ENCODE measurements at regions not wholly inside any gene's neighbourhood (a gene's known extent, or its start where the extent isn't known, plus 50 kb on each side); places are given as distances from the start of the nearest gene placed in this dataset.
"Not testable (repeated sequence)": the region's sequence is repeated elsewhere in the genome, so short reads cannot be mapped to it uniquely, and the experiment has no call there.

DNA sequence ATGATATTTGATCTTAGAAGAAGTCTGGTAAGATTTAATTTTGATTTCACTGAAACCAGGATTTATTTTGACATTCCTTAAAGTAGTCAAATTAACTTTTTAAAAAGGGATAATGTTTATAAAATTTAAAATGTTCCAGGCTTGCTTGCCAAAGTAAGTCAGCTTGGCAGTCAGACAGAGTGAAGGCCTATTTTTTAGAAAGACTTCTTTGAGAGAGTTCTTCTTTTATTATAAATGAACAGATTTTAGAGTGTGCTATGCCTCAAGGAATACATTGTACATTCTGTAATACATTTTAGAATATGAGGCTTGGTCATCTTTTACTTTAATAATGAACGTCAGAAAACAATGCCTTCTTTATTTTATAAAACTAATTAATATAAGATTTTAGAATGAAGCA lies 138.7 kb downstream of the DISP1 start:
- no peak for DNase-seq

GRCh38 chr1:222955964-222956363 lies 141.1 kb downstream of the DISP1 start:
- DNase-seq: no peak

DNA sequence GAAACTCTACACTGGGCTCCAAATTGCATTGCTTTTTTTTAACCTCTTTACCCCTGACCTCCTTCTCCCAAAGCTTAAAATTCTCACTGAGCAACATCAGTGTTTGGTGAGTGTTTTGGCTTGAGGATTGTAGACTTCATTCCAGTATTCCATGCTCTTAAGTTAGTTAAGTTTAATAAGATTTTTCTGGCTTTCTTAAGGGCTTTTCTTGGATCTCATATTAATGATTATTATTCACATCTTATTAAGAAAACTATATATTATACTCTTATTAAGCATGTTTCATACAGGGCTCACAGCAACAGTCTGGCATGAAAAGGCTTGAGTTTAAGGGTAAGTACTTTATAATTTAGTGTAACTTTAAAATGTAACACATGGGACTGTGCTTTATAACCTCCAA lies 141.8 kb downstream of the DISP1 start:
- no peak for DNase-seq

GRCh38 chr1:222967466-222968240 lies 152.8 kb downstream of the DISP1 start:
- DNase-seq: no peak

GRCh38 chr1:222970040-222970439 lies 155.2 kb downstream of the DISP1 start:
- no peak for DNase-seq

DNA sequence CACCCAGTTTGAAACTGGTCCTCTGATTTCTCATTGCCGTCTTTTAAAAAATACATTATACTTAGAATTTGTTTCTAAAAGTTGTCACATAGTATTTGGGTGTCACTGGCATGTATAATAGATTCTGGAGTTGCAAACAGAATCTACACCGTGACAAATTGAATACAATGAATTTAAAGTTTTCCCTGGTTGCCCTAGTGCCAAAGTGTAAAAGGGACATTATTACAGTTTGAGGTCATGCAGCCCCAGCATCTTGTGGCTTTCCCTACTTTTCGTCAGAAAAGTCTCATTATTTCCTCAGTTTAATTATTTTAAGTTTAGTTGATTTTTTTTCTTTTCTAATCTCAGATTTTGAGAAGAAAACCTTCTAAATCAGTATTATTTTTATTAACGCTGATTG lies 155.9 kb downstream of the DISP1 start:
- no peak for DNase-seq

DNA sequence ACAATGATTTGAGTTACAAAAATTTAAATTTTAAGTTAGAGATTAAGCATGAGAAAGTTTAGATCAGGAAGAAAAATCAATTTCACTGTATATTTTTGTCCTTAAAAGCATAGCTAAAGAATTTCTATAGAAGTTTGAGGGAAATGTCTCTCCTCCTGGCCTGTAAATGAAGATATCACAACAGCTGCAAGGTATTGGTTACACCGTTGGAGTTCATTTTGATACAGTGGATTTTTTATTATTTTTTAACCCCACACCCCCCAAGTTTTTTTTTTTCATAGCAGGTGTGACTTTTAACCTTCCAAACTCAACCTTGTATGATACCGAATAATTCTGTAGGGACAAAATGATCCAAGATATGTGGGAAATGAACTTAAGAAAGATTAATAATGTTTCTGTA lies 156.3 kb downstream of the DISP1 start:
- DNase-seq: no peak

DNA sequence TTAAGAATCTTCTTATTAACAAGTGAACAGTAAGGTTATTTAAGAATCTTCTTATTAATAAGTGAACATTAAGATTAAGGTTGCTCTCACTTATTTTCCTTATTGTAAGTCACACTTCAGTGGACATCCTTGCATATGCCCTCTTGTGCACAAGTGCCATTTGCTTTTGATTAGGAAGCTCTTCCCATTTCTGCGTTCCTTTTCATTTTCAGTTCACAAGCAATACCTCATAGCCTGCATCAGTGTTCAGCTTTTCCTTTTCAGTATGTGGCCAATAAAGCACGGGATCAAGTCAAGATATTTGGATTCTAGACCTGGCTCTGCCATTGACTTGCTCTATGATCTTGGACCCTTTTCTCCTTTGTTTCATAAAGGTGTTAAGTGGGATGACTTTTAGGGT lies 158.7 kb downstream of the DISP1 start:
- no peak for DNase-seq

DNA sequence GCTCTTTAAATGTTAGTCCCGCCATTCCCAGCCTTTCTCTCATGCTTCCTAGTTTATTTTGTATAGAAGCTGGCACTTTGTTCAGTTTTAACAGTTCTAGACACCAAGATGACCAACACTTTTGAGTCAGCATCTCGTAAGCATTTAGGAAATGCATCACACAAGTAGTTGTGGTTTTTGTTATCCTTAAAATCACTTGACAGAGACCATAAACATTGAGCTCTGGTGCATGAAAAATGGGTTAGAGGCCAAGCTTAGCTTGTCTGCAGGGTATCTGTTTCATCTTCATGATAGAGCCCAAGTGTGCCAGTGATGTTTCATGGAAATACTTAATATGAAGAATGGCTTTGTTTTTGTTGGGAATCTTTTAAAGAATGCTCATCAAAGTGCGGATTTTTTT lies 159.7 kb downstream of the DISP1 start:
- DNase-seq: peak; percentile 67

DNA sequence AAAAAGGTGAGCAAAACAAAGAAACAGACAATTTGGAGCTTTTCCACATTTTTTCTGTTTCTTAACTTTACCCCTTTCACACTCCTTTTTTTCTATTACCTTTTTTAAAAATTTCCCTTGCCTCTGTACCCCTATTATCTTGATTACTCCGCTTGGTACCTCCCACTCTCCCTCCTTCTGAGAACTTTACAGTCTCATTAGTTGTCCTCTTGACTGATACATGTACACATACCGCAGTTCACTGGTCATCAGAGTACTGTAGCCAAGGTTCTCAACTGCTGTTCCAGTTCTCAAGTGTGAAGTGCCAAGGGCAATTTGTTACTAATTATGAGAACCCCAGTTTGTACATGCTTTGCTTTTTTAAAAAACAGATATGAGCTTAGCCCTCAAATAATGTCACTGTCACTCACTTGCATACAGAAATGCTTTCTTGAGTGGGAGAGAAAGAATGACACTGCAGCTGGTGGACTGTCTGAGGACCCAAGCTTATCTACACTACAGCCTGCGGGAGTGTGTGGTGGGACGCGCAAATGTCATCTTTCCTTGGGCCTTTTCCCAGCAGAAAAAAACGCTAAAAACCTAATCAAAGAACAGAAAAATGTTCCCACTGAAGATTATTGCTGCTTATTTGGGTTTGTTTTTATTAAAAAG lies 160.8 kb downstream of the DISP1 start:
- DNase-seq: peak; percentile 38

DNA sequence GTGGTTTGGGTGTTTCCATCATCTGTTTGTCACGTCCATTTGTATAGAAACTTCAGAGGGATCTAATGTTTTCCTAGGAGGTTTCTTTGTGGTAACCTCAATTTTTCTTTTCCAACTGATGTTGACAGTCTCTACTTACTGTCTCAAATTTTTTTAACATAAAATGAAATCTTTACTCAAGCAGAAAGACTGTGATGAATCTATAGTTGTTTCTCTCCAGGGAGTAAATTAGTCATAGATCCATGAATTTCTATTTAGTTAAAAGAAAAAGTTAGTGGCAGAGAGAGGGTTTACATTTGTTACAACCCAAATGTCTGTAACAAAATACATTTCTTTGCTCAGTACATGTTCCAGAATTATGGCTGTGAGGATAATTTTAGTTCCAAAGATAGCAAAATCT lies 161.6 kb downstream of the DISP1 start:
- no peak for DNase-seq

DNA sequence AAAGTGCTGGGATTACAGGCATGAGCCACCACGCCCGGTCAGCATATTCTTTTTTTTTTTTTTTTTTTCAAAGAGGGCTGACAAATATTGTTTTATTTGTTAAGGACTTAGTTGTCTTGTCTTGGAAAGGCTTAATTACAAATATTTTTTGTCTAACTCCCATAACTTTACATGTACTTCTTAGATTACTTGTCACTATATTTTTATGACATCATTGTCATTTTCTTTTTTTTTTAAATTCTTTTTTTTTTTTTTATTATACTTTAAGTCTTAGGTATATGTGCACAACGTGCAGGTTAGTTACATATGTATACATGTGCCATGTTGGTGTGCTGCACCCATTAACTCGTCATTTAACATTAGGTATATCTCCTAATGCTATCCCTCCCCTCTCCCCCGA lies 162.5 kb downstream of the DISP1 start:
- not testable (repeated sequence) for DNase-seq

GRCh38 chr1:222979561-222979960 lies 163.5 kb downstream of the TLR5 start:
- DNase-seq: no peak

DNA sequence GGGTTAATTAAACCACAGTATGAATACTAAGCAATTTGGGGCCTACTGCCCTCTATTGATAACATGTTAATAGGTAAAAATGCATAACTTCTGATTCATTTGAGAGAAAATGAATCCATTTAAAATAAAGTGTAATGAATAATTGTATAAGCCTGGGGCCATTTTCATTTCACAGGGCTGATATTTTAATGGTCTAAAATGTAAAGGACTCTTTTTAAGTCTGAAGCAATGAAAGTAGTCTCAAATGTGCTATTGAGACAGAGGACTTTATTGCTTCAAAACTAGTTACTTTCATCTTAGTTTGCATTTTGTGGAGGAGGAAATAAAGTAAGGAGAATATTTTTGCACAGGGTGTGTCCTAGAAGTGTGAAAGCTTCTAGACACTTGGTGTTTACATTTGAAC lies 155.4 kb downstream of the TLR5 start:
- DNase-seq: no peak

- DNase-seq: no peak
Observed at GRCh38 chr1:222989443-222989842, 153.6 kb downstream of the TLR5 start.

- no peak for DNase-seq
Observed at GRCh38 chr1:222991177-222991576, 151.9 kb downstream of the TLR5 start.

DNA sequence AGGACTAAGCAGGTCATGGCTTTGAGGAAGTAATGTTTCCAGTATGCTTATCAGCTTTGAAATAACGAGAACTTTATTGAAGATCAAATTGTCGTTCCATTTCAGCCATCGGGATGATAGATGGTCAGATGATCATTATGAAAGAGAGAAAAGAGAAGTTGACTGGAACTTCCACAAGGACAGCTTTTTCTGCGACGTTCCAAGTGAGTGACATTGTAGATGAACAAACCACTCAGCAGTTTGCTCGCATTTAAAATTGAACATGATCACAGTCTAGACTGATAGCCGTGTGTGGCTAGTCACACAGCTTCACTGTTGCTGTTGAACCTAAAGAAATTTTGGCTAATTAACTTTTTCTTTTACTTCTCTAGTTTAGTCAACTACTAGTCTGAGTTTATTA lies 151.1 kb downstream of the TLR5 start:
- DNase-seq: no peak

- DNase-seq: no peak
Observed at GRCh38 chr1:222994511-222995235, 148.4 kb downstream of the TLR5 start.

GRCh38 chr1:222995236-222995580 lies 147.8 kb downstream of the TLR5 start:
- DNase-seq: no peak

- DNase-seq: no peak
Observed at GRCh38 chr1:222995620-222996309, 147.3 kb downstream of the TLR5 start.

GRCh38 chr1:222996310-222996975 lies 146.6 kb downstream of the TLR5 start:
- DNase-seq: peak; percentile 7

DNA sequence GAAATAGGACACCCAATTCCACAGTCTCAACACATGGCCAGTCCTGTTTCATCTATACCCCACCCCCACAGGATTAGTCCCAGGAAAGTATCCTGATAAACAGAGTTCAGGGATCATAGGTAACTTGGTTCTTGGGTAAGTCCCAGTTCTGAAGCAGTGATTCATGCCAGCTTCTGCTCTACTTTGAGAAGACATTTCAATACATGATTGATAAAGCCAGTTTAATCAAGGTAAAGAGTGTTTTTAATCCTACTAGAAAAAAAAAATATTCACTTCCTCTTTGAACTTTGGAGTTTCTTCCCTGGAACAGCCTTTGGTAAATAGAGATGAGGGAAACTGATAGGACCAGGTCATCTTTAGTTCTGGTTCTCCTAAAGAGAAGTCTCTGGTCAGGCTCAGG lies 142.4 kb downstream of the TLR5 start:
- DNase-seq: no peak

All from hematopoietic multipotent progenitor cell treated with erythropoietin and hydrocortisone succinate and interleukin-3 and kit ligand, for 4 days (in vitro differentiated cells).